Anterior cingulate cortex (tissue), 58 donors: ENCODE measurements at regions not wholly inside any gene's neighbourhood (a gene's known extent, or its start where the extent isn't known, plus 50 kb on each side); places are given as distances from the start of the nearest gene placed in this dataset.

ENCODE experiments used
- DNase-seq, 58 donors: peaks; one replicate each; lab custom pipeline; 2025; lab: John Stamatoyannopoulos, UW

DNA sequence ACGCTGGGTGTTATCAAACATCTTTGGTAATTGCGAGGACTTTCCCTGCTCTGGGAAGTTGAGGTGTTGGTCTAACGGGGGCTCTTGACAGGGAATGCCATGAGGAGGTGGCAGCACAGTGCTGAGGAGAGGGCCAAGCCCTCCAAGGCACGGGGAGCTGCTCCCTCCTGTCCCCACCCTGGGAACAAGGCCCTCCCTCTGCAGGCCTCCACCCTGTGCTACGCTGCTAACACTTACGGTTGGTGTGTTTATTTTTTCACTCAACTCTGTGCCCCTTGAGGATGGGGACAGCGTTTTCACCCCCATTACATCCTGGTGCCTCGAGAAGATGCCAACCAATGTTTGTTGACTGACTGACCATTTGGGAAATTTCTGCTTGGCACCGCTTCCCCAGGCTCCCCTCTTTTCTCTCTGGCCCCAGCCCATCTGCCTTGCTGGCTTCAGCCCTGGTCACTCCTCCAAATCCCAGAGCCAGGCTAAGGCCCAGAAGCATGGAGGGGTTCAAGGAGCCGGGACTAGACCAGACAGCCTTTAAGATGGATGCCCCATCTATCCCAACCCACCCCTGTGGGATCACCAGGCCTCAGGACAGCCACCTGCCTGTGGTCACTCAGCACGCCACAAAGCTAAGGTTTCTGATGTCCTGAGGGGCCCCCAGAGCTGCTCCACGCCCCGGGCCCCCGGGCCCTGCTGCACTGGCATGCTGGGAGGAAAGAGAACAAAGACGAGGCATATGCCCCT is 125.7 kb downstream of the BARX1 start:
- DNase-seq: no peak

DNA sequence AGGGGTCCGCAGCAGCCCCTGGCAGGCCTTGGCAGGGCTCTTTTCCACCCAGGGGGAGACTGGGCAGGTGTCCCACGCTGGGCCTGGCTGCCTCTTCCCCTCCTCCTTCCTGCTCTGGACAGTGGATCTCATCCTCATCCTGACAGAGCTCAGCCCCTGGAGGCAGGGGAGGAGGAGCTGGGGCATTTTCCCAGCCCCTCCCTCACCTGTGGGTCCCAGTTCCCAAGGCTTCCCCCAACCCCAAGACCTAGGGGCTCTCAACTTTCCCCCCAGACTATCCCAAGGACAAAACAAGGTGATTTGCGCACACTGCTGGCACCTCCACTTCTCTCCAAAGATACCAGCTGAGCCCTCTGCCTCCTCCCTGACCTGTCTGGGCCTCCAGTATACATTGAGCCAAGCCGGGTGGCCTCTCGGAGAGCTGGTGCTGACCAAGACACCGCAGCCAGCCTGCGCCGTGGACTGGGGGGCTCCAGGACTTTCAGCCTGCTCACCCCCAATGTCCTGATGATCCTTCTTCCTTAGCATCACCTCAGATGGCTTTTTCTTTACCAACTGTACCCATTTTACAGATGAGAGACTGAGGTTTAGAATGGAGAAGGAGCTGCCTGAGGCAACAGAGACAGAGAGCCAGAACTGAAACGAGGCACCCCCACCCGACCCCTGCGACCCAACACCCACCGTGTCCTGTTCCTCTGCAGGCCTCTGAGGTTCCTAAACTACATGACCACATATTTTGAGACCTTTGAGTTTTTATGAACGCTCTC is 126.6 kb downstream of the BARX1 start:
- no peak for DNase-seq

DNA sequence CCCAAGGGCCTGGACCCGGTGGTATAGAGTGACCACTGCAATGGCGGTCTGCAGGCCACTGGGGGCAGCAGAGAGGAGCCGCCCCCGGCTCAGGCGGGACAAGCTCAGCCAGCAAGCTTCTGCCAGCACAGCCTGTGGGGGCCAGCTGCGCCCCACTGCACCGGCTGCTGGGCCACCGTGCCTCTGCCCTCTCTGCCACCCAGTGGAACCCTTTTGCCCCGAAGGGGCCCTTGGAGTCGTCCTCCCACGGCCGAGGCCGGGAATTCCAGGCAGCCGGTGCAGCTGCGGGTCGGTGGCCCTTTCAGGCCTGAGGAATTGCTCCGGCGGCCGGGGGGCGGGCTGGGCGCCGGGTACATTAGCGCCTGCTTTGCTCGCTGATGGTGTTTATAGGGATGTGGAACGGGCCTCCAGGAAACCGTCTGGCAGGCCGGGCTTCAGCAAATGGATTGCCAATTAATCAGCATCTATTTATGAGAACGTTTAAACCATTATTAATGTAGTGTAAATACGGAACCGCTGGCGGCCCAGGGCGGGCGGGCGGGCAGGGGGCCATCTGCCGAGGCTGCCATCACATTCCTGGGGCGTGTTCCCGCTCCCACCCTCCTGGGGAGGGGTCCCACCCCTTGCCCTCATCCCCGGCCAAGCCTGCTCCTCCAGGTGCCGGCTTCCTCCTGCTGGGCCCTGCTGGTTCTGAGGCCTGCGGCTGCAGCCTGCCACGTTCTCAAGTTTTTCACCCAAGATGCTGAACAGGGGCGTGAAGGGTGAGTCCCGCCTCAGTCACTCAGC is 127.4 kb downstream of the BARX1 start:
- peak in 40 of 58 donors; percentile 4 to 51 (median 17) for DNase-seq

- DNase-seq: no peak
Measured at GRCh38 chr9:93826905-93827544, 128.1 kb downstream of the BARX1 start.

DNA sequence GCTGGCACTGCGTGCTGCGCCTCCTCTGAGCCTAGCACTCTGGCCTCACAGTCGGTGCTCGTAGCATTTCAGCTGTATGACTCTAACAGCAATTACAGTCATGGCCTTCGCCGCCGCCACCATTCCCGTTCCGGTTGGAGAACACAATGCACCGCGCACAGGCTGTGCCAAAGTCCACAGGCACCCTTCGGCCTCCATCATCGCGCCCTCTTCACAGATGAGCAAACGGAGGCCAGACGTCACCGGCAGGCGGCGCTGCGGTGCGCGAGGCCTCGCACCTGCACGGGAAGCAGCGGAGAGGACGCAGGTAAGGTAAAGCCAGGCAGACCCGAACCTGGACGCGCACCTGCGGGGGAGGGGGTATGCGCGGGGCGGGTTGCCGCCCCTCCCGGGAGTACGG is 128.9 kb downstream of the BARX1 start:
- DNase-seq: no peak

GRCh38 chr9:93825348-93826115 is 129.6 kb downstream of the BARX1 start:
- no peak for DNase-seq

GRCh38 chr9:93824386-93825294 is 130.5 kb downstream of the BARX1 start:
- DNase-seq: no peak

DNA sequence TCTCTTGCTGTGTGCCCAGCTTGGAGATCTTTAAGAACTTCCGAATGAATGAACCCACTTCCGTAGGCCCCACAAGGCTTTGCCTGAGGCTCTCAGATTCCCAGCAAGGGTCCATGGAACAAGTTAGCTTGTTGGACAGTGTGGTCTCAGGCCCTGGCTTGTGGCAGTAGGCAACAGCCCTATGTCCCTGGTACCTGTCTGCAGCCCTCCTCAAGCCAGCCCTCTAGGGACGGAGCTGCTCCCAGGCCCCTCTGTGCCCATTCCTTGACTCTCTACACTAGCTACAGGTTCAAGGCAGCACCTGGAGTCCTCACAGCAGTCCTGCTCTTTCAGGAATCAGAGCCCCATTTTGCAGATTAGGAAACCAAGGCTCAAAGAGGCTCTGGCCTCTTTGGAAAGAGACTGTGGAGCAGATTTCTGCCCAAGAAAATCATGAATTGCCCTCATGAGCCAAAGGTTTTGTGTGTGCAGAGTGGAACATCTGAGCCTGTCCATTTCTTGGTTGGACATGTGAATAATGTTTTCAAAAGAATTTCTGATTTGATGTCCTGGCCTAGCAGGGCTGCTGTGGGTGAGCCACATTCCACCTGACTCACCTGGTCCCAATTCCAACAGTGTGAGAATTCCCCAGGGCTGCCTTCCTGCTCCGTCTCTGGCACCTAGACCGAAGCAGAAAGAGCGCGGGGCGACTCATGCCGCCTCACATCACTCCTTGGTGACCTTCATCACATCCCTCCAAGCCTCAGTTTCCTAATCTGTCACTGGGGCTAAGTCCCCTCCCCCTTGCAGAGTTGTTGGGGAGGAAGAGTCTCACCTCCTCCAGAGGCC is 131.7 kb downstream of the BARX1 start:
- no peak for DNase-seq

DNA sequence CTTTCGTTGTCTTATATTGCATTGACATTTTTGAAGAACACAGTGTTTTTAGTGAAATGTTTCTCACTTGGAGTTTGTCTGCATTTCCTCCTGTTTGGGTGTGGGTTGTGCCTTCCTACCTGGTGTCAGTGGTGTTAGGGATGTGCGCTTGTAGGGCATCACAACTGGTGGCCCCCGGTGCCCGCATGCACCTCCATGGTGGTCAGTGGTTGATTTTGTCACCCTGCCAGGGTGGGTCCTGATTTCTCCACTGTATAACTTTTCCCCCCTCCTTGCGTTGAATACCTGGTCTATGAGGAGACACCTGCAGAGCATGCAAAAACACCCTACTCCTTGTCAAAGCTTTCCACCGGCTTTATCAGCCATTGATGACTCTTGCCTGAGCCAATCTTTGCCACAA is 132.9 kb downstream of the BARX1 start:
- DNase-seq: no peak

GRCh38 chr9:93821307-93821703 is 133.8 kb downstream of the BARX1 start:
- DNase-seq: no peak

GRCh38 chr9:93820667-93821306 is 134.4 kb downstream of the BARX1 start:
- DNase-seq: no peak

GRCh38 chr9:93819905-93820304 is 135.2 kb downstream of the BARX1 start:
- DNase-seq: no peak

DNA sequence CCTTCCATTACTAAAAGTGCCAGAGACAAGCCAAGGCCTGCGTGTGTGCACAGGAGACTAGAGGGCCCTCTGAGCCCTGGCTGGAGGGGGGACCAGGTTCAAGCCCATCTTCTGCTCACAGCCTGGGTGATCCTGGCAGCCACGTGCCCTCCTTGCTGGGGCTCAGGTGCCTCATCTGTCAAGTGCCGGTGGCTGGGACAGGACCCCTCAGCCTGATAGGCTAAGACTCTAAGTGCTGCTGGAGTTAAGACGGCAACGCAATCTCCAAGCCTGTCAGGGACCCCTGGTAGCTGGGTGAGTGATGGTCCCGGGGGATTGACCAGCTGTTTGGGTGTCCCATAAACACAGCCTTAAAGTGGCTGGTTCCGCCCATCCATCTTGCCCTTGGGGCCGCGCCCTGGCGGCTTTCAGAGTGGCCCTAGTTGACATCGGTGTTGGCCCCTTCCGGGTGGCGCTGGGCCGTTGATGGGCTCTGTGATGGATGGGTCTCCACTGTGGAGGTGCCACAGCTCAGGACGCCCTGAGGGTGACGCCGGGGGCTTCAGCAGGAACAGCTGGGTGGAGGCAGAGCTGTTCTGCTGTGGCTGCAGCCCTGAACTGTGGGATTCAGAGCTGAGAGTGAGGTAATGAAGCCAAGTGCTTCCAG is 136.2 kb downstream of the BARX1 start:
- DNase-seq: peak in 1 of 58 donors; percentile 24

DNA sequence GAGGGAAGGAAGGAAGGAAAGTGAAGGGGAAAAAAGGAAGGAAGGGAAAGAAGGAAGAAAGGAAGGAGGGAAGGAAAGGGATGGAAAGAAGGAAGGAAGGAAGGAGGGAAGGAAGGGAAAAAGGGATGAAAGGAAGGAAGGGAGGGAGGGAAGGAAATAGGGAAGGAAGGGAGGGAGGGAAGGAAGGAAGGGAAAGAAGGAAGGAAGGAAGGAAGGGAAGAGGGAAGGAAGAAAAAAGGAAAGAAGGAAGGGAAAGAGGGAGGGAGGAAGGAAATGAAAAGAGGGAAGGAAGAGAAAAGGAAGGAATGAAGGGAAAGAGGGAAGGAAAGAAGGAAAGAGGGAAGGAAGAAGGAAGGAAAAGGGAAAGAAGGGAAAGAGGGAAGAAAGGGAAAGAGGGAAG is 136.9 kb downstream of the BARX1 start:
- DNase-seq: no peak

GRCh38 chr9:93815677-93816076 is 139.5 kb downstream of the BARX1 start:
- DNase-seq: no peak

DNA sequence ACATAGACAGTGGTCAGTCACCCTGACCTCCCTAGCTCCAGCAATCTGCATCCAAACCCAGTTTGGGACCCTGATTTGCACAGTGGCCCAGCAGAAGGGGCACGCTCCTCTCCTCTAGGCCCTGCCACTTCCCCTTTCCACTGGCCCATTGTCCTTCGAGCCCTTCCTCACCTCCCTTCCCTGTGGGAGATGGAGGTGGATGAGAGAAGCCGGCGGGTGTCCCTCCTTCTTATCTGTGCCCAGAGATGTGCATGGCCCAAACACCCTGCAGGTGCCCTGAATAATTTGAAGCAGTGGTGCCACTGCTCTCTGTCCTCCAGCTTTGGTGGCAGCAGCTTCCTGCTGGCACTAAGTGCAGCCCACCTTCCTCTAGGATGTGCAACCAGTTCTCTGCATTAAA is 140.0 kb downstream of the BARX1 start:
- no peak for DNase-seq
